NCI-H2196 treated with DMSO at 0.1 percent for 48 hours (cell line): ENCODE measurements at regions not wholly inside any gene's neighbourhood (a gene's known extent, or its start where the extent isn't known, plus 50 kb on each side); places are given as distances from the start of the nearest gene placed in this dataset.
"Not testable (repeated sequence)": the region's sequence is repeated elsewhere in the genome, so short reads cannot be mapped to it uniquely, and the experiment has no call there.

ENCODE experiments used
- DNase-seq: peaks from one replicate; lab custom pipeline; 2025; ENCODE audit not compliant: unreplicated experiment; lab: John Stamatoyannopoulos, UW

DNA sequence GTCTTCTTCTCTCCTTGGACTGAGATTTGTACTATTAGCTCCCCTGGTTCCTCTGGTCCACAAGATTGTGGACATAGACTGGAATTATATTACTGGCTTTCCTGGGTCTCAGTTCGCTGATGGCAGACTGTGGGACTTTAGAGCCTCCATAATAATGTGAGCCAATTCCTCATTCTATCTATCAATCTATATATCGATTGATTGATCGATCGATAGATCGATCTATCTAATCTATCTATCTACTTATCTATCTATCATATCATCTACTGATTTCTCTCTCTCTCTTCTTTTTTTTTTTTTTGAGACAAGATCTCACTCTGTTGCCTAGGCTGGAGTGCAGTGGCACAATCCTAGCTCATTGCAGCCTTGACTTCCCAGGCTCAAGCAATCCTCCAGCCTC, 51.5 kb upstream of the DDR1 start:
- no peak for DNase-seq

- DNase-seq, result no peak
Observed at GRCh38 chr6:30830438-30830837, 53.9 kb upstream of the DDR1 start.

- DNase-seq, result no peak
Observed at GRCh38 chr6:30829639-30830255, 54.6 kb upstream of the DDR1 start.

GRCh38 chr6:30829033-30829432, 55.3 kb upstream of the DDR1 start:
- no peak for DNase-seq

DNA sequence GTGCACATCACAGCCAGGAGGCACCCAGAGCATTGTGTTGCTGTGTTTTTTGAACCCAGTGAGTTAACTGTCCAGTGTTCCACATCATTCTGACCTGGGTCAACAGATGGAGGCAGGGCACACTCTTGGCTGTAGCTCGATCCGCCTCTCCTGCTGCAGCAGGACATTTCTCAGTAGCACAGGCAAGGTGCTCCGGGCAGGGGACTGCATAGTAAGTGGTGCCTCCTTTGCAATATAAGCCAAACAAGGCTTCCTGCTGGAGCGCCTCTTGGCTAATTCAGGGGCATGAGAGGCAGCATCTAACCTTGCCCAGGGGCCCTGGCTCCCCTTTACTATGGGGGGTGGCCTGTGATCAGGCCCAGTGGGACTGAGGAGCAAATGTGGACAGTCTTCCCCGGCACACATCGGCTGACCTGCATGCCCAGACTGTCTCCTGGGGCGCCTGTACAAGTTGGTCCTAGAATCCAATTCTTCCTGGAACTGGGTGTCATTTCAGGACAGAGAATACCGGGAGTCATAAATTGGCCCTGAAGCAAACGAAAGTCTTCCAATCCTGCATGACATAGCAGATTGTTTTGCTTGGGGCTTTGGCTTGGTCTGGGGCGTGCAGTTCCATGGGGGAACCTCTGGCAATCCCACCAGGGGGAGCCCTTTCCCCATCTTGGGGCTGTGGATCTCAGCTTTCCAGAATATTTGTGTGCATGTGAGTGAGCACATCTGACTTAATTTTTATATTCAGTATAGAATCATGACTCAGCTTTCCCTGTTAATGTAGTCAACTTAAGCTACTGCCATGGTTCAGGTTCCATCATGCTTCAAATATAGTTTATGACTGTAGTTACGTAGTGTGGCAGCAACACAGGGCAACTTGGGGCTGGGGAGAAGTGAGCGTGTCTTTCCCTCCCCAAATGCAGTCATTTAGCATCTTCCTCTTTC, 56.0 kb upstream of the DDR1 start:
- DNase-seq, result peak; percentile 50

- no peak for DNase-seq
Observed at GRCh38 chr6:30826961-30827342, 57.4 kb upstream of the DDR1 start.

- no peak for DNase-seq
Observed at GRCh38 chr6:30824698-30825097, 59.6 kb upstream of the DDR1 start.

- DNase-seq, result no peak
Observed at GRCh38 chr6:30823534-30823865, 60.8 kb upstream of the DDR1 start.

GRCh38 chr6:30821862-30822784, 62.2 kb upstream of the DDR1 start:
- DNase-seq, result no peak

- DNase-seq, result no peak
Observed at GRCh38 chr6:30820193-30820592, 64.1 kb upstream of the DDR1 start.

GRCh38 chr6:30819297-30819917, 64.9 kb upstream of the DDR1 start:
- no peak for DNase-seq

DNA sequence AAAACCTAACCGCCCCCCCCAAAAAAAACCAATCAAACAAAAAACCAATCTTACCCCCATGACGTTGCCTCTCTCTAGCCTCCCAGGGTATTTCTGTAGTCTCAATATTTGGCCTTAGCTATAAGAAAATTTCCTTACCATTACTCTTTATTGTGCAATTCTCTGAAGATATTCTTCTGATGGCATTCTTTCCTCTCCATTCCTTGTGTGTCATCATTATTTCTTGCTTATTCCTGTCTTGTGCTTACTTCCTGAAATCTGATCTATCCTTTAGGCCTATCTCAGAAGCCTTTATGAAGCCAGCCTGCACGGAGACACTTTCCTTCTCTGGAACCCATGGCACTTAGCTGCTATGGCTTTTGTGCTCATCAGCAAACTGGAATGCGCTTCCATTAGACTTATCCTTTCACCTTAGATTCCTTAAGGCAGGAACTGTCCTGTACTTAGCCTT, 65.9 kb upstream of the DDR1 start:
- DNase-seq, result no peak

DNA sequence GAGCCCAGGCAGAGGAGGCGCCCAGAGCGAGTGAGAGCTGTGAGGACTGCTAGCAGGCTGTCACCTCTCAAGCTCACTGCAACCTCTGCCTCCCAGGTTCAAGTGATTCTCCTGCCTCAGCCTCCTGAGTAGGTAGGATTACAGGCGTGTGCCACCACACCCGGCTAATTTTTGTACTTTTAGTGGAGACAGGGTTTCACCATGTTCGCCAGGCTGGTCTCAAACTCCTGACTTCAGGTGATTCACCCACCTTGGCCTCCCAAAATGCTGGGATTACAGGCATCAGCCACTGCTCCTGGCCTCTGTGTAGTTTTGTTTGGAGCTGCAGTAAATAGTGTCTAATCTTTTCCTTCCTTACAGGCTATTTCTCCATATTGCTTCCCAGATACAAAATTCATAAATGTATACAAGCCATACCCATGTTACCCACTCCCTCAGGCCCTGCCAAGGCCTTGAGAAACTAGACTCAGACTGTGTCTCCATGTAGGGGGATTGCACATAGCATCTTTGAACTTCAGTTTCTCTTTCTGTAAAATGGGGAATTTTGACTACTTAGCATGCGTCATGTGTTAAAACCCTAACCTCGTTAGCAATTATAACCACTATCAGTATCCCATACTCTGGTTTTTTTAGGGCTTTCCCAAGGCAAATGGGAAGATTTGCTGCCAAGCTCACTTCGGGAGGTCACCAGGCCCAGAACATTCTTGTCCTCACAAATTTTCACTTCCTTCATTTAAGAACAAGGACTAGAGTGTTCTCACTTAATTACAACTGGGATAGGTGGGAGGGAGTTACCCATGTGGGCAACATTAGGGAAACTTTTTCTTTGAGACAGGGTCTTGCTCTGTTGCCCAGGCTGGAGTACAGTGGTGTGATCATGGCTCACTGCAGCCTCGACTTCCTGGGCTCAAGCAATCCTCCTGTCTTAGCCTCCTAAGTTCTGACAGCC, 67.3 kb upstream of the DDR1 start:
- DNase-seq, result no peak

DNA sequence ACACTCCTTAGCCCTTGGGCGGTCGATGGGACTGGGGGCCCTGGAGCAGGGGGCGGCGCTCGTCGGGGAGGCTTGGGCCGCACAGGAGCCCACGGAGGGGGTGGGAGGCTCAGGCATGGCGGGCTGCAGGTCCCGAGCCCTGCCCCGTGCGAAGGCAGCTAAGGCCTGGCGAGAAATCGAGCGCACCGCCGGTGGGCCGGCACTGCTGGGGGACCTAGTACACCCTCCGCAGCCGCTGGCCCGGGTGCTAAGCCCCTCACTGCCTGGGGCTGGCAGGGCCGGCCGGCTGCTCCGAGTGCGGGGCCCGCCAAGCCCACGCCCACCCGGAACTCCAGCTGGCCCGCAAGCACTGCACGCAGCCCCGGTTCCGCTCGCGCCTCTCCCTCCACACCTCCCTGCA, 68.0 kb upstream of the DDR1 start:
- not testable (repeated sequence) for DNase-seq

DNA sequence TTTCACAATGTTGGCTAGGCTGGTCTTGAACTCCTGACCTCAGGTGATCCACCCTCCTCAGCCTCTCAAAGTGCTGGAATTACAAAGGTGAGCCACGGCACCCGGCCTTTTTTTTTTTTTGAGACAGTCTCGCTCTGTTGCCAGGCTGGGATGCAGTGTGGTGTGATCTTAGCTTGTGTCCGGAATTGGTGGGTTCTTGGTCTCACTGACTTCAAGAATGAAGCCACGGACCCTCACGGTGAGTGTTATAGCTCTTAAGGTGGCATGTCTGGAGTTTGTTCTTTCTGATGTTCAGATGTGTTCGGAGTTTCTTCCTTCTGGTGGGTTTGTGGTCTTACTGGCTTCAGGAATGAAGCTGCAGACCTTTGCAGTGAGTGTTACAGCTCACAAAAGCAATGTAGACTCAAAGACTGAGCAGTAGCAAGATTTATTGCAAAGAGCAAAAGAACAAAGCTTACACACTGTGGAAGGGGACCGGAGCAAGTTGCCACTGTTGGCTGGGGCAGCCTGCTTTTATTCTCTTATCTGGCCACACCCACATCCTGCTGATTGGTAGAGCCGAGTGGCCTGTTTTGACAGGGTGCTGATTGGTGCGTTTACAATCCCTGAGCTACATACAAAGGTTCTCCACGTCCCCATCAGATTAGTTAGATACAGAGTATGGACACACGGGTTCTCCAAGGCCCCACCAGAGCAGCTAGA, 69.1 kb upstream of the DDR1 start:
- DNase-seq, result not testable (repeated sequence)

DNA sequence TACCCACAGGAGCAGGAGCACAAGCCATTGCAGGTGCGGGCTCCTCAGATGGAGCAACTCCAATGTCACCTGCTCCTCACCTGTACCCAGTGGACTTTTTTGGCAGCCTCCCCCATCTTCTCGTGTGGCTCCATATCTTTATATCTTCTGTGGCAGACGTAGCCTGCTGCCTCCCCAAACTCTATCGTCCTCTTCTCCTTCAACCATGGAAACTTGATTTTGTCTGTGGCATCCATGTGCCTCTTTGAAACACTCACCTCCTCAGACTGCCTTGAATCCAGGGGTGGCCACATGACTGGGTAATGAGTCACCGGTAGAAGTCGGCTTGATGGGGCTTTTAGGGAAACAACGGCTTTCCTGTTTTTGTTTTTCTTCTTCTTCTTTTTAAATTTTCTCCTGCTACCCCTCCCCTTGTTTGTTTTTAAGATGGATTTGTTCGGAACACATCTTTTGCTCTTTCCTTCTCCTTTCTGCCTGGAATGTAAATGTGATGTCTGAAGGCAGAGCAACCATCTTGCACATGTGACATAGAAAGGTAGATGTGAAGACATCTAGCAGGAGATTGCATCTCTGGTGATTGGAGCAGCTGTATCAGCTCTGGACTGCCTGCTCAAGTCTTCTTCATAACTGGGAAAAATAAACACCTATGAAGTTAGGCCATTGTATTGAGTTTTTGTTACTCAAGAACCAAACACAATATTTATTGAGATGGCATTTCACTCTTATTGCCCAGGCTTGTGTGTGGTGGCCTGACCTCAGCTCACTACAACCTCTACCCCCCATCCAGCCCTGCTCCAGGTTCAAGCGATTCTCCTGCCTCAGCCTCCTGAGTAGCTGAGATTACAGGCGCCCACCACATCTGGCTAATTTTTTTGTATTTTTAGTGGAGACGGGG, 69.9 kb upstream of the DDR1 start:
- DNase-seq, result no peak

DNA sequence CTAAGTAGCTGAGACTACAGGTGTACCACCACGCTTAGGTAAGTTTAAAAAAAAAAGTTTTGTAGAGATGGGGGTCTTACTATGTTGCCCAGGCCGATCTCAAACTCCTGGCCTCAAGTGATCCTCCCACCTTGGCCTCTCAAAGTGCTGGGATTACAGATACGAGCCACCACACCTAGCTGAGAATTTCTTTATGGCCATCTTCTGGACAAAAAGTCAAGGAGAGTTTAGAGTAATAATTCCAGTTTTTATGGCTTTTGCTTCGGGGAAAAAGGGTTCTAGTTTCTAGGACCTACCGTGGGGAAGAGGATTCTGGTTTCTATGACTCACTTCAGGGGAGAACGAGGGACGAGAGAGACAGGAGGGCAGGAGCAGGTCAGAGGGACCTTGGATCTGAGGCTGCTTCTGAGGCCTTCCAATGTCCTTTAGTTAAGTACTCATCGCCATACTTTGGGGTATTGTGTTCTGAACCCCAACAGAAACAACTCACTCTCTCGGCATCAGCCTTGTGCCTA, 69.3 kb upstream of the IER3 start:
- no peak for DNase-seq

DNA sequence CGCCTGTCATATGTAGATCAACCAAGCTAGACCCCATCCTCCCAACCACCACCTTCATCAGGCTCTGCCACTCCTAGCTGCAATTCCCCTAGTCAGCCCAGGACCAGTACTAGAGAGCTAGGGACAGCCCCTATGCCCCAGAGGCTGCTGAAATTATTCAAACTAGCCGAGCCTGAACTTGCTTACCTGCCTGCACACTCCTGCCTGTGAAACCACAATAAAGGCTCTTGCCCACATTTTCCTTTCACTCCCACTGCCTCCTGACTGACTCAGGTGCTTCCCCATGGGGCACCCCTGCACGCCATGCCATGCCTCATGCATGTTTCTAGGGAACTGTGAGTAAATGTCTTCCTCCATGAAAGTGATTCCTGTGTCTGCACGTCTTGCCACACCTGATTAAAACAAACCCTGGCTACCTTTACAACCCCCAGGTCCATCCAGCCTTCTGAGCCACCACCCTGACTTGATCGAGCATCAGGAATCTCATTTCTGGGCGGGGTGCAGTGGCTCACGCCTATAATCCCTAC, 66.5 kb upstream of the IER3 start:
- no peak for DNase-seq
